ENCODE measurements at regions not wholly inside any gene's neighbourhood (a gene's known extent, or its start where the extent isn't known, plus 50 kb on each side); places are given as distances from the start of the nearest gene placed in this dataset.

DNA sequence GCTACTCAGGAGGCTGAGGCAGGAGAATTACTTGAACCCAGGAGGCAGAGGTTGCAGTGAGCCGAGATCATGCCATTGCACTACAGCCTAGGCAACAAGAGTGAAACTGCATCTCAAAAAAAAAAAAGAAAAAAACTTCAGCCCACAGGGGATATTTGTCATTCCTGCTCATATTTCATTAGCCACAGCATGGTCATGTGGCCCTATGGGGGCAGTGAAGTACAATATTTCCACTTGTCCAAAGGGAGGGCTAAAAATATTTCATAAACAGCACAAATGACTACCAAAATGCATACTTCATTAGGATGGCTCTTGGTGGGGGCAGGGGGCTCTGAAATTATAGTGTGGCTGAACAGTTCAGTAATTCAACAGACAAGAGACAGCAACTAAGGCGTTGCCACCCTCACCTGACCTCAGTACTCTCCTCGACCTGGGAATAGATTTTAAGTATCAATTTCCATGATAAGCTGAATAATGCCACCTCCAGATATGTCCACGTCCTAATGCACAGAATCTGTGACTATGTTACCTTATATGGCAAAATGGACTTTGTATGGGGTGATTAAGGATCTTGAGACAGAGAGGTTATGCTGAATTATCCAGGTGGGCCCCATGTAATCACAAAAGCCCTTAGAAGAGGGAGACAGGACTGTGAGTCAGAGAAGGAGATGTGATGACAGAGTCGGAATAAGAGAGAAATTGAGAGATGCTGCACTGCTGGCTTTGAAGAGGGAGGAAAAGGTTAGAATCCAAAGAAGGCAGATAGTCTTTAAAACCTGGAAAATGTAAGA, 158.2 kb upstream of the CRIM1 start:
- ChIA-PET POLR2A (no interaction called here), CTCF (ENCODE audit: unreplicated experiment) (no interaction called here)
- H3K27ac ChIP-seq (ENCODE audit: low read depth, low read length, poor library complexity, severe bottlenecking), result no peak overlapping the region
- H2AFZ ChIP-seq (ENCODE audit: low read length), result no peak overlapping the region
- no peaks in the 10 kb centered on the region for H3K9me3 ChIP-seq (ENCODE audit: low read length)
- no peaks in the 10 kb centered on the region for H3K79me2 ChIP-seq (ENCODE audit: insufficient read depth, low read depth, low read length)
- TF ChIP-seq, protein P1, sequence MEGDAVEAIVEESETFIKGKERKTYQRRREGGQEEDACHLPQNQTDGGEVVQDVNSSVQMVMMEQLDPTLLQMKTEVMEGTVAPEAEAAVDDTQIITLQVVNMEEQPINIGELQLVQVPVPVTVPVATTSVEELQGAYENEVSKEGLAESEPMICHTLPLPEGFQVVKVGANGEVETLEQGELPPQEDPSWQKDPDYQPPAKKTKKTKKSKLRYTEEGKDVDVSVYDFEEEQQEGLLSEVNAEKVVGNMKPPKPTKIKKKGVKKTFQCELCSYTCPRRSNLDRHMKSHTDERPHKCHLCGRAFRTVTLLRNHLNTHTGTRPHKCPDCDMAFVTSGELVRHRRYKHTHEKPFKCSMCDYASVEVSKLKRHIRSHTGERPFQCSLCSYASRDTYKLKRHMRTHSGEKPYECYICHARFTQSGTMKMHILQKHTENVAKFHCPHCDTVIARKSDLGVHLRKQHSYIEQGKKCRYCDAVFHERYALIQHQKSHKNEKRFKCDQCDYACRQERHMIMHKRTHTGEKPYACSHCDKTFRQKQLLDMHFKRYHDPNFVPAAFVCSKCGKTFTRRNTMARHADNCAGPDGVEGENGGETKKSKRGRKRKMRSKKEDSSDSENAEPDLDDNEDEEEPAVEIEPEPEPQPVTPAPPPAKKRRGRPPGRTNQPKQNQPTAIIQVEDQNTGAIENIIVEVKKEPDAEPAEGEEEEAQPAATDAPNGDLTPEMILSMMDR (conservative IDR thresholded peaks at IDR 0.05; ENCODE audit: low read length), result no peak
- TF ChIP-seq EZH2phosphoT487 (IDR thresholded peaks at IDR 0.05; ENCODE audit: borderline replicate concordance, low read depth, low read length), result no peak
- H3K4me2 ChIP-seq (ENCODE audit: low read length), result no peak overlapping the region
- H4K20me1 ChIP-seq (ENCODE audit: insufficient read depth, low read length), result no peaks in the 10 kb centered on the region
- no peaks in the 10 kb centered on the region for H3K4me1 ChIP-seq (ENCODE audit: insufficient read depth, low read length, poor library complexity, severe bottlenecking)
- DNase-seq (ENCODE audit: low spot score), result no peak
- no peak overlapping the region for H3K4me3 ChIP-seq (ENCODE audit: low read depth, low read length, poor library complexity, severe bottlenecking)
- intact Hi-C loops (cut with micrococcal nuclease; ENCODE audit: unreplicated experiment), result no loop called here
- no TSS peak for BruUV-seq (replicated peaks)
- H3K9me2 ChIP-seq (ENCODE audit: insufficient read depth, low read length), result no peaks in the 10 kb centered on the region
- H3K36me3 ChIP-seq (ENCODE audit: insufficient read depth, low read length), result no peaks in the 10 kb centered on the region

DNA sequence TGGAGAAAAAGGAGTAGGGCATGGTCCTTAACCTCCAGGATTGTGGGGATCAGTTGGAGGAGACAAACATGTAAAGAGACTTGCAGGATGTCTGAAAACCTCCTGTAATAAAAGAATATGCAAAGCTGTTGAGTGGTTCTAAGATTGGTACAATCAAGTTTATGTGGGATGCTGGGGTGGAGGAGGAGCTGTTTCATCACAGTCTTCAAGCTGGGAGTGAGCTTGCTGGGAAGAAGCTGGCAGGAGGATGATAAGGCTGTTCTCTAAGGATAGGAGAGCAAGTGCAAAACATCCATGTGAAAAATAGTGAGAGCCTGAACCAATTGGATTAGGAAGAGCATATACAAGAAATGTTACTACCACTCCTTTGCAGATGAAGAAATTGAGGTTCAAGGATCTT, 161.9 kb upstream of the CRIM1 start:
- Histone ChIP-seq H3K4me1 (ENCODE audit: insufficient read depth, low read length, poor library complexity, severe bottlenecking) (no peaks in the 10 kb centered on the region), H4K20me1 (ENCODE audit: insufficient read depth, low read length) (no peaks in the 10 kb centered on the region), H3K9me2 (ENCODE audit: insufficient read depth, low read length) (no peaks in the 10 kb centered on the region), H3K4me2 (ENCODE audit: low read length) (no peak overlapping the region), H2AFZ (ENCODE audit: low read length) (no peak overlapping the region), H3K79me2 (ENCODE audit: insufficient read depth, low read depth, low read length) (no peaks in the 10 kb centered on the region), H3K27ac (ENCODE audit: low read depth, low read length, poor library complexity, severe bottlenecking) (no peak overlapping the region), H3K9me3 (ENCODE audit: low read length) (no peaks in the 10 kb centered on the region), H3K4me3 (ENCODE audit: low read depth, low read length, poor library complexity, severe bottlenecking) (no peak overlapping the region), H3K36me3 (ENCODE audit: insufficient read depth, low read length) (no peaks in the 10 kb centered on the region)
- TF ChIP-seq, protein P1 (conservative IDR thresholded peaks at IDR 0.05; ENCODE audit: low read length), result no peak
- TF ChIP-seq EZH2phosphoT487 (IDR thresholded peaks at IDR 0.05; ENCODE audit: borderline replicate concordance, low read depth, low read length), result no peak
- BruUV-seq (replicated peaks), result no TSS peak
- ChIA-PET CTCF (ENCODE audit: unreplicated experiment) (no interaction called here), POLR2A (interaction anchor here (0.7 kb wide), 1 partner anchor 280 kb away, joined by 3 read pairs; no protein-coding TSS in a partner anchor)
- intact Hi-C loops (cut with micrococcal nuclease; ENCODE audit: unreplicated experiment), result no loop called here
- DNase-seq (ENCODE audit: low spot score), result no peak

DNA sequence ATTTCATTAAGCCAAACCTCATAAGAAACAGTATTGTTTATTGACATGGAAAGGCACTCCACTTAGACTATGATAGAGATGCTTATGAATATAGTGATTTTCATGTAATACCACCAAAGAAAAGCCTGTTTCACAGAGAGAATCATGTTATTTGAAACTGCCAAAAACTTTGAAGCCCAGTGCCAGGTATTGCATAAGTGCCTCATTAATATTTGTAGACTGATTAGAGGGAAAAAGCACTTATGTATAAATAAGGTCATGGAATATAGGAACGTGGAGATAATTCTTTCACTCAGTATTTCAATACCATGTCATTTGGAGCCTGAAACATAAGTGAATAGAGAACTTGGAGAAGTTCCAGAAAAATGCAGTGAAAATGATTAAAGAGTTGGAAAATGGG, 162.6 kb upstream of the CRIM1 start:
- Histone ChIP-seq H2AFZ (ENCODE audit: low read length) (no peak overlapping the region), H3K79me2 (ENCODE audit: insufficient read depth, low read depth, low read length) (no peaks in the 10 kb centered on the region), H3K4me3 (ENCODE audit: low read depth, low read length, poor library complexity, severe bottlenecking) (no peak overlapping the region), H3K36me3 (ENCODE audit: insufficient read depth, low read length) (no peaks in the 10 kb centered on the region), H3K9me3 (ENCODE audit: low read length) (no peaks in the 10 kb centered on the region), H3K9me2 (ENCODE audit: insufficient read depth, low read length) (no peaks in the 10 kb centered on the region), H3K27ac (ENCODE audit: low read depth, low read length, poor library complexity, severe bottlenecking) (no peak overlapping the region), H3K4me2 (ENCODE audit: low read length) (no peak overlapping the region), H3K4me1 (ENCODE audit: insufficient read depth, low read length, poor library complexity, severe bottlenecking) (no peaks in the 10 kb centered on the region), H4K20me1 (ENCODE audit: insufficient read depth, low read length) (no peaks in the 10 kb centered on the region)
- no TSS peak for BruUV-seq (replicated peaks)
- TF ChIP-seq EZH2phosphoT487 (IDR thresholded peaks at IDR 0.05; ENCODE audit: borderline replicate concordance, low read depth, low read length), result no peak
- TF ChIP-seq, protein P1 (conservative IDR thresholded peaks at IDR 0.05; ENCODE audit: low read length), result no peak
- CTCF ChIA-PET (ENCODE audit: unreplicated experiment), result no interaction called here
- POLR2A ChIA-PET, result no interaction called here
- intact Hi-C loops (cut with micrococcal nuclease; ENCODE audit: unreplicated experiment), result no loop called here
- DNase-seq (ENCODE audit: low spot score), result no peak

Measured in OCI-LY7 (cell line).